ENCODE measurements at regions not wholly inside any gene's neighbourhood (a gene's known extent, or its start where the extent isn't known, plus 50 kb on each side); places are given as distances from the start of the nearest gene placed in this dataset.

DNA sequence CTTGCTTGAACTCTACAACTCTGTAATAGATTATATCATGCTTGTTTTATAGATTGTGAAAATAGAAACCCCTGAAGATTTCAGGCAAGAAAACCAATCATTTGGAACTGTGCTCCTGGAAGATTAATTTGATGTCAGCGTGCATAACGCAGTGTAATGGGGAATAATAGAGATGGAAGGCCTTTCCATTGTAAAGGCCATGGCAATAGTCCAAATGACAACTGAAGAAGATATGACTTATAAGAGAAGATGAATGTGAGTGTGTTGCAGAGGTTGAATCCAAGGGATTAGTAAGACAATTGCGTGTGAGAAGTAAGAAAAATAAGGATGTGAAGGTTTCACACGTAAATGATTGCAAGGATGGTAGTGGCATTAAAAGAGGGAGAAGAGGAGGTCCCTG is 285.0 kb downstream of the DUSP10 start:
- no peaks in the 10 kb centered on the region for H3K27me3 Mint-ChIP-seq (ENCODE audit: unreplicated experiment)
- no peaks in the 10 kb centered on the region for H3K9me3 Mint-ChIP-seq (ENCODE audit: unreplicated experiment)
- H3K36me3 Mint-ChIP-seq (ENCODE audit: low read depth, unreplicated experiment), result no peaks in the 10 kb centered on the region
- no peak overlapping the region for H3K4me3 Mint-ChIP-seq (ENCODE audit: unreplicated experiment)
- no peak overlapping the region for H3K27ac Mint-ChIP-seq (ENCODE audit: unreplicated experiment)
- DNase-seq (ENCODE audit: low spot score), result no peak
- TF ChIP-seq, protein P1, sequence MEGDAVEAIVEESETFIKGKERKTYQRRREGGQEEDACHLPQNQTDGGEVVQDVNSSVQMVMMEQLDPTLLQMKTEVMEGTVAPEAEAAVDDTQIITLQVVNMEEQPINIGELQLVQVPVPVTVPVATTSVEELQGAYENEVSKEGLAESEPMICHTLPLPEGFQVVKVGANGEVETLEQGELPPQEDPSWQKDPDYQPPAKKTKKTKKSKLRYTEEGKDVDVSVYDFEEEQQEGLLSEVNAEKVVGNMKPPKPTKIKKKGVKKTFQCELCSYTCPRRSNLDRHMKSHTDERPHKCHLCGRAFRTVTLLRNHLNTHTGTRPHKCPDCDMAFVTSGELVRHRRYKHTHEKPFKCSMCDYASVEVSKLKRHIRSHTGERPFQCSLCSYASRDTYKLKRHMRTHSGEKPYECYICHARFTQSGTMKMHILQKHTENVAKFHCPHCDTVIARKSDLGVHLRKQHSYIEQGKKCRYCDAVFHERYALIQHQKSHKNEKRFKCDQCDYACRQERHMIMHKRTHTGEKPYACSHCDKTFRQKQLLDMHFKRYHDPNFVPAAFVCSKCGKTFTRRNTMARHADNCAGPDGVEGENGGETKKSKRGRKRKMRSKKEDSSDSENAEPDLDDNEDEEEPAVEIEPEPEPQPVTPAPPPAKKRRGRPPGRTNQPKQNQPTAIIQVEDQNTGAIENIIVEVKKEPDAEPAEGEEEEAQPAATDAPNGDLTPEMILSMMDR (IDR thresholded peaks at IDR 0.05; ENCODE audit: unreplicated experiment), result no peak
- H3K4me1 Mint-ChIP-seq (ENCODE audit: unreplicated experiment), result no peaks in the 10 kb centered on the region

DNA sequence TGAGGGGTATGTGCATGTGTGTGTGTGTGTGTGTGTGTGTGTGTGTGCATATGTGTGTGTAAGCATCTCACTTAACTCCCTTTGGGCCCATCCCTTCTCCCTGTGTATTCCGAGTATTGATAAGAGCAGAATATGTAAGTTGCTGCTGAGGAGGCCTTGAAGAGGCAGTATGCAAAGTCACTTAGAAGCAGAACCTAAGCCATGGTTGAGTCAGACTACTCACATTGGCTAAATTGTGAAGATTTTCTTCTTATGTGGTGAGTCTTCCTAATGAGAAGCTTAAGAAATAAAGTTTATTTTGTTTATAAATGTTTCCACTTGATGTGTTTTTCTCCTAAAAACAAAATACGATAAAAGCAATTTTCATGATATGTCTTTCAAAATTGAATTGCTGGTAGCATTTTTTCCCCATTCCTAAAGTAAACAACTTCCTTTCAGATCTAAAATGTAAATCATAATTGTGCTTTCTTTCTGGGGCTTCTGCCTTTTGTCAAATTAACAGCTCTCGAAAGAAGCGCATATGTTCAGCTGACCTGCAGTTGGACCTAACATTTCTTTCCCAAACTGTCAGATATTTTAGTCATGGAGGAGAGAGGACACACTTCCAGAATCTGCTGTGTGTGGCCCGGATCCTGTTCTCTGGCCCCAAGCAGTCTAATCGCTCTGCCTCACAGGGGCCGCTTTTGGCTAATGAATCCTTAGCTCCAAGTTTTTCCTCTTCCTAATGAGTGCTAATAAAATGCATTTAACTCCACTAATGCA is 284.0 kb downstream of the DUSP10 start:
- Mint-ChIP-seq H3K27me3 (ENCODE audit: unreplicated experiment) (no peaks in the 10 kb centered on the region), H3K36me3 (ENCODE audit: low read depth, unreplicated experiment) (no peaks in the 10 kb centered on the region), H3K4me1 (ENCODE audit: unreplicated experiment) (no peaks in the 10 kb centered on the region), H3K4me3 (ENCODE audit: unreplicated experiment) (no peak overlapping the region), H3K27ac (ENCODE audit: unreplicated experiment) (no peak overlapping the region), H3K9me3 (ENCODE audit: unreplicated experiment) (no peaks in the 10 kb centered on the region)
- TF ChIP-seq, protein P1 (IDR thresholded peaks at IDR 0.05; ENCODE audit: unreplicated experiment), result no peak
- no peak for DNase-seq (ENCODE audit: low spot score)

DNA sequence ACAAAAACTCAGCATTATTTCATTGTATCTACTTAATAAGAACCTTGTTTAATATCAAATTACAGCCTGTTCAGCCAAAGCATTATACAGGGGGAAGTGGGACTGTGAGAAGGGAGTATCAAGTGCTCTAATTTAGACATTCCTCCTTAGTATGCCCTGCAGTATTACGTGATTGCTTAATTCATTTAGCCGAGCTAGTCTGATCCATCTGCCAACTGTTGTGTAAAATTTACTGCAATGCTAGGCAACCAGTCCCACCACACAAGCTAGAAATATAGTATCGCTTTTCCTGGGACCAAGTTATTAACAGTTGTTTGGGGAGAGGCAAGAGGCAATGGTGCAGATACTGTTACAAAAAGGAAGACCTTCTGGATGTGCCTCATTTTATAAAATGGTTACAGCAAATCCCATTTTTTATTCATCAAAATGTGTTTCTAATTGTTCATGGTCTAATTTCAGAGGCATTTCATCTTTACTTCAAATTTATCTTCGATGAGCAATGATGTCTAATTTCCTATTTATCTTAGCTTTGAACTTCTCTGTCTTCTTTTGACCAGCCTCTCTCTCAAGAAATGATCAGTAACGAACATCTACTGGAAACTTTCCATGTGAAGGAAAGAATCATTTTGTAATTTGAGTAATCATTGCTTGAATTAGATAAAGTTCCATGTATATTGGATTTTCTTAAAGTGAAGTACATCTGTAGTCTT is 283.3 kb downstream of the DUSP10 start:
- no peak for DNase-seq (ENCODE audit: low spot score)
- H3K4me1 Mint-ChIP-seq (ENCODE audit: unreplicated experiment), result no peaks in the 10 kb centered on the region
- H3K9me3 Mint-ChIP-seq (ENCODE audit: unreplicated experiment), result no peaks in the 10 kb centered on the region
- H3K27me3 Mint-ChIP-seq (ENCODE audit: unreplicated experiment), result no peaks in the 10 kb centered on the region
- no peak overlapping the region for H3K4me3 Mint-ChIP-seq (ENCODE audit: unreplicated experiment)
- no peak overlapping the region for H3K27ac Mint-ChIP-seq (ENCODE audit: unreplicated experiment)
- H3K36me3 Mint-ChIP-seq (ENCODE audit: low read depth, unreplicated experiment), result no peaks in the 10 kb centered on the region
- TF ChIP-seq, protein P1 (IDR thresholded peaks at IDR 0.05; ENCODE audit: unreplicated experiment), result no peak

GRCh38 chr1:221459558-221459957 is 282.3 kb downstream of the DUSP10 start:
- H3K36me3 Mint-ChIP-seq (ENCODE audit: low read depth, unreplicated experiment), result no peaks in the 10 kb centered on the region
- no peaks in the 10 kb centered on the region for H3K4me1 Mint-ChIP-seq (ENCODE audit: unreplicated experiment)
- no peak overlapping the region for H3K4me3 Mint-ChIP-seq (ENCODE audit: unreplicated experiment)
- no peak for DNase-seq (ENCODE audit: low spot score)
- TF ChIP-seq, protein P1 (IDR thresholded peaks at IDR 0.05; ENCODE audit: unreplicated experiment), result no peak
- H3K9me3 Mint-ChIP-seq (ENCODE audit: unreplicated experiment), result no peaks in the 10 kb centered on the region
- no peak overlapping the region for H3K27ac Mint-ChIP-seq (ENCODE audit: unreplicated experiment)
- H3K27me3 Mint-ChIP-seq (ENCODE audit: unreplicated experiment), result no peaks in the 10 kb centered on the region

- H3K27me3 Mint-ChIP-seq (ENCODE audit: unreplicated experiment), result no peaks in the 10 kb centered on the region
- H3K27ac Mint-ChIP-seq (ENCODE audit: unreplicated experiment), result no peak overlapping the region
- DNase-seq (ENCODE audit: low spot score), result no peak
- H3K4me3 Mint-ChIP-seq (ENCODE audit: unreplicated experiment), result no peak overlapping the region
- TF ChIP-seq, protein P1 (IDR thresholded peaks at IDR 0.05; ENCODE audit: unreplicated experiment), result no peak
- H3K4me1 Mint-ChIP-seq (ENCODE audit: unreplicated experiment), result no peaks in the 10 kb centered on the region
- no peaks in the 10 kb centered on the region for H3K9me3 Mint-ChIP-seq (ENCODE audit: unreplicated experiment)
- no peaks in the 10 kb centered on the region for H3K36me3 Mint-ChIP-seq (ENCODE audit: low read depth, unreplicated experiment)
Measured at GRCh38 chr1:221462345-221462744, 279.5 kb downstream of the DUSP10 start.

Data from endothelial cell (in vitro differentiated cells).